SHP77 (cell line): ENCODE measurements at regions not wholly inside any gene's neighbourhood (a gene's known extent, or its start where the extent isn't known, plus 50 kb on each side); places are given as distances from the start of the nearest gene placed in this dataset.
"Not testable (repeated sequence)": the region's sequence is repeated elsewhere in the genome, so short reads cannot be mapped to it uniquely, and the experiment has no call there.

Experiments used
- DNase-seq, 2 experiments: peaks; one replicate each; lab custom pipeline; 2025; lab: John Stamatoyannopoulos, UW

DNA sequence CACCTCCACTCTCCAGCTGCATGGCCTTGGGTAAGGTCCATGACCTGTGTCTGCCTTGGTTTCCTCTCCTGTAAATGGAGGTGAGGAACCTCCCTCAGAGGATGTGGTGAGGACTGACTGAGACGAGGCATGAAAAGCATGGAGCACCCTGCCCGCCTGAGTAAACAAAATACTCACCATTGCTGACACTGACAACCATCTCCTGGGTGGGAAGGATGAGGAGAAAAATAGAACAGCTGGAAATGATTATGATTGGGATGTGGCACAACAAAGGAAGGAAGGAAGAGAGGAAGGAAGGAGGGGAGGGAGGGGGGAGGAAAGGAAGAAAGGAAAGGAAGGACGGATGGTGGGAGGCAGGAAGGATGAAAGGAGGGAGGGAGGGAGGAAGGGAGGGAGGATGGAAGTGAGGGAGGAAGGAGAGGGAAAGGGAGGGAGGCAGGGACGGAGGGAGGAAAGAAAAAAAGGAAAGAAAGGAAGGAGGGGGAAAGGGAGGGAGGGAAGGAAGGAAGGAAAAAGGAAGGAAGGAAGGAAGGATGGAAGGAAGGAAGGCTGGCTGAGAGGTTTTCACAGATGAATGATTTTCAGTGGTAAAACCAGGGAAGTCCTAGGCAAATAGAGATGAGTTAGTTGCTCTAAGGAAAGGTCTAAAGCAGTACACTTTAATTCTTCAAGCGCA, 276.5 kb upstream of the XYLT1 start:
- DNase-seq: no peak

DNA sequence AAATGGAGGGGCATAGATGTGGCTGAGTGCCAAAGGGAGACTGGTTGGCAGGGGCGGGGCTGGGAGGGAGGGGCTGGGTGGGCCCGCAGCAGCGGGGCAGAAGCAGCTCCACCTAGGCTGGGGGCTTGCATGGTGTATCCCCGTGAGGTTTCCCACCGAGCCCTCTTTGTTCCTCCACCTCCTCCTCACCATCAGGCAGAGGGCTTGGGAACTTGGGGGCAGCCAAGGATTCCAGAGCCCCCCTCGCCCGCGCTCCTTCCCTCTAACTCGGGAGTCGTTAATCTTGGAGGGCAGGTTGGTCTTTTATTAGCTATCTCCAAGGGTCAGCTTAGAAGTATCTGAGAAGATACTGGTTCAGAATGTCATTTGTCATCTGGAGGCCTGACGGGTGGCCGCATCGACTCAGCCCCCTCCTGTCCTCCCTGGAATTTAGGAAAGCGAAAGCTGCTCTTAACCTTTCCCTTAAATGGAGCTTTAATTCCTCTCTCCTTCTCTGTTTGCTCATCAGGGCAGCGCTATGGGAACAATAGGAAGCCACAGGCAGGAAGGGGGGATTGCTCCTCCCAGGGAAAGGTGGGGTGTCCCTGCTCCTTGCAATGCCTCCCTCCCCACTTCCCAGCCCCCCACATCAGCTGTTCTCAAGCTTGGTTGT, 274.3 kb upstream of the XYLT1 start:
- no peak for DNase-seq

DNA sequence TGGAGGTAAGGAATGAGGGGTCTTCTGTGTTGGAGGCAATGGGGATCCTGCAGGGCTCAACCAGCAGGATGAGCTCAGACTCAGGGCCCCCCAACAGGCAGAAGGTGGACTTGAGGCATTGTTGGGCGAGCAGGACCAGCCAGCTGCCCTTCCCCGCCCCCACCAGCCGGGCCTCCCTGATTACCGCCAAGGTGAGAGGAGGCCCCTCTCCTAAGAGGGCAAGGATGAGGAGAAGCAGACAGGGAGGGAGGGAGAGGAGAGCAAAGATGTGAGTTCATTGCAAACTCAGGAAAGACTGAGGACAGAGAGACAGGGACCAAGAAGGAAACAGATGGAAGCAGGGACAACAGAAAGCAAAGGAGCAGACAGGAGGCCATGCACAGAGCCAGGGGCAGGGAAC, 272.8 kb upstream of the XYLT1 start:
- DNase-seq: no peak

DNA sequence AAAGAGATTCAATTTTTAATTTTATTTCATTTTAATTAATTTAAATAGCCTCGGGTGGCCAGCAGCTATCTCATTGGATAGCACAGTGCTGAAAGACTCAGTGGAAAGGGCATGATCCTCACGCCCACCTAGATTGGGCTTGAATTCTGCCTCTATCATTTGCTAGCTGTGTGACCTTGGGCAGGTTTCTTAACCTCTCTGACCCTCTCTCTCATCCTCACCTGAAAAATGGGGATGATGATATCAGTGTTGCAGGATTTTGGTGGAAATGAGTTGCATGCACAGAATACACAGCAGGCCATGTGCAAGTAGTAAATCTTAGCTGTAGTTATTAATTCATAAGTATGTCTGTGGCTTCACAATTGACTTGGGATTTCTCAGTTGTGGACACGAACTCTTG, 272.4 kb upstream of the XYLT1 start:
- no peak for DNase-seq

DNA sequence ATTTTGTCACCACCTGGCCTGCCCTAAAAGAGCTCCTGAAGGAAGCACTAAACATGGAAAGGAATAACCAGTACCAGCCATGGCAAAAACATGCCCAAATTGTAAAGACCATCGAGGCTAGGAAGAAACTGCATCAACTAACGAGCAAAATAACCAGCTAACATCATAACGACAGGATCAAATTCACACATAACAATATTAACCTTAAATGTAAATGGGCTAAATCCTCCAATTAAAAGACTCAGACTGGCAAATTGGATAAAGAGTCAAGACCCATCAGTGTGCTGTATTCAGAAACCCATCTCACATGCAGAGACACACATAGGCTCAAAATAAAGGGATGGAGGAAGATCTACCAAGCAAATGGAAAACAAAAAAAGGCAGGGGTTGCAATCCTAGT, 264.3 kb upstream of the XYLT1 start:
- DNase-seq: not testable (repeated sequence)

DNA sequence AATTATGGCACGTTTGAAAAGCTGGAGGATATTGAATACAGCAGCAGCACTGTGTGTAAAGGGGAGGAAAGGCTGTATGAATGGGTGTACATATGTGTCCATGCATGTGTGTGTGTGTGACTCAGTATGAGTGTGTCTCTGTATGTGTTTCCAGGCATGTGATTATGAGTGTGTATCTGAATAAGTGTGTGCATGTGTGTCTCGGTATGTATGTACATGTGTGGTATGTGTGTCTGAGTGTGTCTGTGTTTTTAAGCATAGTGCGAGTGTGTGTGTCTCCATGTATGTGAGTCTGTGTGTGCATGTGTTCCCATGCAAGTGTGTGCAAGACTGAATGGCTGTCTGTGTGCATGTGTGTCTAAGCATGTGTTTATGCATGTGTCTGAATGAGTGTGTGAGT, 259.1 kb upstream of the XYLT1 start:
- no peak for DNase-seq

DNA sequence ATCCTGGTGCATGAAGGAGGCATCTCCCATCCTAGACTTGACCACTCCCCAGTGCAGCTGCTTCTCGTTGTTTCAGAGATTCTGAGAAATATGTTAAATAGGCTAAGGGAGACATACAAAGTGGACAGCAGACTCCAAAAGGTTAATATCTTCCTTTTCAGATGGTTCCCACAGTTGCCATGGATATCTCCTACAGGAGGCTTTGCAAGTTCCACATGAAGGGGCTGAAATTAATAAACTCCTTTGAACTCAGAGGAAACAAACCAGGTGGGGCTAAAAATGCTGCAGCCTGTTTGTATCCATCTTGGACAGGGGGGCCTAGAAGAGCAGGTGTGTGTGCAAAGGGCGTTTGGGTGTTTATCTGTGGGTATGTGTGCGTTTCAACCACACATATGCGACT, 257.4 kb upstream of the XYLT1 start:
- DNase-seq: no peak

DNA sequence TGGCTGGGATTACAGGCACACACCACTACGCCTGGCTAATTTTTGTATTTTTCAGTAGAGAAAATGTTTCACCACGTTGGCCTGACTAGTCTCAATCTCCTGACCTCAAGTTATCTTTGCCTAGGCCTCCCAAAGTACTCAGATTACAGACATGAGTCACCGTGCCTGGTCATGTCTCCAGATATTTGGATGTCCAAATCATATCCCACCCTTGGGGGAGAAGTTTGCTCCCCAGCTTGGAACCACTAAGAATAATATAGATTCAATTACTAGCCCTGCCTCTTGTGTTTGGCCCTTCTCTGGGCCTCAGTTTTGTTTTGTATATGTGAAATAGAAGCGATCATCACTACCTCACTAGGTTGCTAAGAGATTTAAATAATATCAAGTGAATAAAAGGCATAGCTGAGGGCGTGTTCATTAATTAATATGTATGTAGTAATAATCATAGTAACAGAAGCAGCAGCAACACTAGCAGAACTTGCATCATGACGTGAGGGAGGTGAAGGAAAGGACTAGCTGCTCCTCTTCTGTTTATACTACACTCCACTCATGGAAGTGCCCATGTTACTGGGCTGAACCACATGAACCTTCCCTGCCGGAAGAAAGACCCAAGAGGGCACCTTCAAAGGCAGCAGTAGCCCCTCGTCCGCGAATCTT, 253.6 kb upstream of the XYLT1 start:
- no peak for DNase-seq

DNA sequence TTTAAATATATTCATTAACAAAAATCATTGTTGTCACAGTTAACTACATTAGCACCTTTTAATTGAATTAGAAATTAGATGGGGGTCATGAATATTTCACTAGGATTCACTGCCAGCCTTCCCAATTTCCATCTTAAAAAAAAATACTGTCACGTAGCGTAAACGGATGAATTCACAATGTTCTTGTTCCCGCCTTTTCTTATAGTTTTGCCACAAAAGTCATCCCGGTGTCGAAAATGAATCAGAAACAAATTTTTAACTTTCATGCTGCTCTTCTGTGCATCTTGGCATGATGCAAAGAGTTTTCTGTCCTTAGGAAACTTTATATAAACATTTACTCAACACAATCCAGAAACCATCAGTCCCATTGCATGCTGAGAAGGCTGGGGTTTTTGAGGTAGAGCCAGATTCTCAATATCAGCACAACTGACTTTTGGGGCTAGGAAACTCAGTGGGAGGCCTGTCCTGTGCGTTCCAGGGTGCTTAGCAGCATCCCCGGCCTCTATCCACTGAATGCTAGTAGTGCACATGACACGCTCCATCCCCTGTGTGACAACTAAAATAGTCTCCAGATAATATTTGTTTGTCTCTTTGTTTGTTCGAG, 252.9 kb upstream of the XYLT1 start:
- no peak for DNase-seq

DNA sequence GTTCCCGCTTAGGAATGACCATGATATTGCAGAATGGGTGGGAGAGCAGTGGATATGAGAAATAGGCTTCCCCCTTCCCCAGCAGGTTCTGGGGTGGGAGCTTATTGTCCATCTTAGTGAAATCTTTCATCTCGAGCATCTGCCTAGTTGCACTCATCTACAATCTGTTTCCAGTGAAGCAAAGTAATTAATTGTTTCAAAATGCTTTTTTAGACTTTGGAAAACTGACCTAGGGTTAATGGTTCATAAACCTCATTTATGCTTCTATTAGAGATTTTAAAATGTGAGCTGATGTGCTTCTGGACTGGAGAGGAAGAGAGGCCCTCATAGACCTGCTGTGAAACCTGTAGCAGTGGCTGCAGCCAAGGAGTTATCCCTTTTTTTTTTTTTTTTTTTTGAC, 247.7 kb upstream of the XYLT1 start:
- no peak for DNase-seq

DNA sequence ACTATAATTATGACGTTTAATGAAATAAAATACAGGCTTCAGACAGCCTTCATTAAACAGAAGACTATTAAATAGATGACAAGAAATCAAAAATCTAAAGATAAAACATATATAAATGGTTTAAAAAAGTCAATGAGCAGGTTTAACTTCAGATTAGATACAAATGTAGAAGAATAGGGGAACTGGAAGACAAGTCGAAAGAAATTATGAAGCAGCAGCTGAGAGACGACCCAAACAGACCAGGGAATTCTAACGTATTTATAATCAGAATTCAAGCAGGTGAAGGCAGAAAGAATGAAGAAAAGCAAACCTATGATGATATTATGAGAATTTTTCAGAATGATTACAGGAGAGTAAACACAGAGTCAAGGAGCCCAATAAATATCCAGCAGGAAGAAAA, 235.1 kb upstream of the XYLT1 start:
- no peak for DNase-seq

DNA sequence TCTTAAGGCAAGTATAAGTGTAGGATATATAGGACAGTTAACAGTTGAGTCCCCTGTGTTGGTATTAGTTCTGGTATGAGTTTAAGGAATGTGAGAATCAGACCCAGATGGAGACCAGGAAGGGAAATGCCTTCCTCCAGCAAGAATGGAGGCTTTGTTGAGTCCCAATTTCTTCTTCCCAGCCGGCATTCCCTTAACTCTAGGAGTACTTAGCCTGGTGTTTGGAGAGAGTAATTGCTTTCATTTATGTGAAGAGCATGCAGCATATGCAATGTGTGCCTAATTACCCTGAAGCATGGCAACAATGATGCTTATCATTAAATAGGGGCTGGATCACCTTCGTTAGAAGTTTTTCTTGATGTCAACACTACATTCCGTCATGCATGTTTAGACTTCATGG, 225.9 kb upstream of the XYLT1 start:
- no peak for DNase-seq

DNA sequence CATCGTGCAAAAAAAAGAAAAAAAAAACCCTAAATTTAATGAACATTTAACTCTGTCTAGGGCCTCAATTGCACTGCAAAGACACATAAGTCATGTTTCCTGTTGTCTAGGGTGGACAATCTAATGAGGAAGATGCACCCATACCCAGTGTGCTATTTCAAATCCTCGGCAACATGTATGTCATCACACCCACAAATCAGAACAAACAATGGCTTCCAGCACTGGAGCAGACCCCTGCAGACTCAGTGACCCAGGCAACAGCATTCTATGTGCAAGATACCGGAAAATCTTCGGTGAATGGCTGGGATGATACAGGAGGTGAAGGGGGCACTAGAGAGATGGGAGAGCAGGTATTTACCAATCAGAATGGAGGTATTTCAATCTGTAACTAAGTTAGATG, 221.7 kb upstream of the XYLT1 start:
- no peak for DNase-seq

DNA sequence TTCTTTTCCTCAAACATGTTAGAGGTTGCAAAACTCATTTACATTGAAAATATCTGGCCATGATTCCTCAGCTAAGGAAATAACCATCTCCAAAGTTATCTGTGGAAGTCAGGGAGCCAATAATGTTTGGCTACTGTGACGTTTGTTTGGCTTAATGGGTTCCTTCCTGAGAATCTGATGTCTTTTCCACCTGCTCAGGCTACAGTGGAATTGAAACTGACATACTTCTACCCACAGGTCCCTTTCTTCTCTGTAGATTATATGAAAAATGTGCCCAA, 221.1 kb upstream of the XYLT1 start:
- DNase-seq: no peak

DNA sequence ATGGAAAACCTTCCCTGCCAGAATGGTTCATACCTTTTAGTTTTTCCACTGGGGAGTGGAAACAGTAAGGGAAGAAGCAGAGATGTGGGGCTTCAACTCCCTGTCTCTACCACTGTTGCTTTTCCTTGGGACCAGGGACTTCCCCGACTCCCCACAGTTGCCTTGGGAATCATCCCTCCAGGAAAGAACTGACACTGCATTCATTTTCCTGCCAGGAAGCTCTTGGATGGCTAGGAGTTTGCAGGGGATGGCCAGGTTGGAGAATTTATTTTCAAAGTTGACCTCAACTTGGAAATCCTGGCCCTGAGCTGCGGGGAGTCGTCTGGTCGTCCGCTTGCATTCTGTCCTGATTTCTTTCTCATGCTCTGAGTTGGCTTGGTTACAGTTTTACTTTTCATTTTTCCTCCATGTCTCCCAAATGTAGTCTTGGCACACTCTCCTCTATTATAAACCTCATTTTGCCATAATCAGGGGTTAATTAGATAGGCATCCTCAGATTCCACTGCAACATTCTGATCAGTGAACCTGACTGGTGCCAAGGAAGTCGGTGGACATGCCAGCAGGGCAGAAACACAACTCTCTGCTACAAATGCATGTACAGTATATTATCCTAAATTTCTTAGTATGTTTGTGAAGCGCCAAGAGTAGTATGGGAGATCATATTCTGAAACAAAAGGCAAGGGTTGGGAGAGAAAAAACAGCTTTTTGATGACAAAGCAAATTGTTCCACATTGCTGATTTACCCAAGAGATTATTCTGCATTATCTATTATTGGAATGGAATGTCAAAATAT, 220.5 kb upstream of the XYLT1 start:
- no peak for DNase-seq

DNA sequence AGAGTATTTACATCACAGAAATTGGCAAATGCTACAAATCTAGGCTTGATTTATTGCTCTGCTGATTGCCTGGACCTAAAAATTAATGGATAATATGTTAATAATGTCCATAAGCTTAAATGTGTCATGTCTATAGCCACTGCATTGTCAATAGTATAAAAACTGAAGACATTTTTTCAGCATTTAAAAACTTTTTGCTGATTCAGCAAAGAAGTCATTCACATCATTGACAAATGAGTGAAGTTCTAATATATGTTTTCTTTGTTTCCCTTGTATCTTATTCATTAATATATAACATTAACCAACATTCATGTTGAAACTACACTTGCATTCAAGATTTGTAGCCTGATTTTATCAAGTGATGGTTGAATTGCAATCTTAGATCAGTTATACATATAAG, 214.7 kb upstream of the XYLT1 start:
- DNase-seq: no peak

DNA sequence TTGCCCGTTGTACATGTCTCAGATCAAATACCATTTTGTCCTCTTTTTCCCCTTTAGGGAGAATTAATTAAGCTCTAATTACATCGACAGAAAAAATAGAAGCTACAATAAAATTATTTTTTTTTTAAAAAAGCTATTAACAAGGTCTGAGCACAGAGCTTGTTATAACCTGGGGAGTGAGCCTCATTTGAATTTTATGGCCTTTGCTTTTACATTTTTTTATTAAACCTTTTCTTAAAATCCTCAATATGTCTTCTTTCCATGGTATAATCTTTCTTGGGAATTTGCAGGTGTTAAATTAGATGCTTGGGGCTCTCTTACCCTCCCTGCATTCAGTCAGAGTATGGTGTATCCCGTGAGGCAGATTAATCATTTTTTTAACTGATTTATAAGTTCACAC, 212.5 kb upstream of the XYLT1 start:
- DNase-seq: no peak

DNA sequence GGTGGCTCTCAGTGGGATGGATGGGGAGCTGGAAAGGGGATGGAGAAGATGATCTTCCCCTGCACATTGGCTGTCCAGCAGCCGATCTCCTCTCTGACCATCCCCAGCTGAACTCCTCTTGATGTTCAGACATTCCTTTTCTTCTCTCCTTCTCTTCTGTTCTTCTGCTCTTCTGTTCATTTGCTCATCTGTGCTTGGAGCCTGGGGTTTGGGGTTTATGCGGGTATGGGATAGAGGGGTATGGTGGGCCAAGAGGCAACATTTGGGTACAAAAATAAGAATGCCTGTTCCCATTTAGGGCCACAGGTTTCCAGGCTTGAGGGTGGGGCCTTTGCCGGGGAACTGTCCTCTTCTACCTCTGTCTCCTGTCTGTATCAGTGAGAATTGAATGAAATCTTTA, 205.4 kb upstream of the XYLT1 start:
- no peak for DNase-seq

DNA sequence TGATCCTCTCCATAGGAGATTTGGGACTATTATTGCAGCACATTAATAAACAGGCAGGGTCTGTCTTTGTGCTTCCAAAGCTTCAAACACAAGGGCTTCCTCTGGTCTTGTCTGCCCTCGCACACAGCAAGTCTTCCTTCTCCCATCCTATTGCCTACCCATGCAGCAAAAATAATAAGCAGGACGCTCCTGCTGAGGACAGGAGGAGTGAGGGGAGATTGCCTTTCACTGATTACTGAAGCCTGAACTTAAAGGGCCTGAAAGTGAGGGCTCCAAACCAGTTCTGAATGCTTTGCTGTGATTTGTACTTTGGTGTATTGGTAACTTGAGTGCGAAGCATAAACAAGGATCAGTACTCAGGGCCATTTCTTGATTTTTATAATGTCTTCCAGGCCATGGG, 197.6 kb upstream of the XYLT1 start:
- no peak for DNase-seq

DNA sequence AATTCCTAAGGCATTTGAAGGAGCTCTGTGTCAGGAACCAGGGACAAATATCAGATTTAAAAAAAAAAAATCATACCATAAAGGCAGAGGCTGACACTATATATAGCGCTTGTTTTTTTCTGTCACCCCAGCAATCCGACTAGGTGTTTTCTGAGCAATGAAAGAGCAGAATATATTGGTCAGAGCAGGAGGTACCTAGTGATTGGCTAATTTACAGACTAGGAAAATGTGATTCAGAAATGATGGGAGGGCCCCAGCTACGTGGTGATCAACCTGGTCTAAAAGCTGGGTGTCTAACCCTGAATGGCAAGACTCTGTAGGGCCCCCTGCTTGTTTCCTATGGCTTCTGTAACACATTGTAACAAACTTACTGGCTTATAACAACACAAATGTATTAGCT, 195.5 kb upstream of the XYLT1 start:
- DNase-seq: no peak

DNA sequence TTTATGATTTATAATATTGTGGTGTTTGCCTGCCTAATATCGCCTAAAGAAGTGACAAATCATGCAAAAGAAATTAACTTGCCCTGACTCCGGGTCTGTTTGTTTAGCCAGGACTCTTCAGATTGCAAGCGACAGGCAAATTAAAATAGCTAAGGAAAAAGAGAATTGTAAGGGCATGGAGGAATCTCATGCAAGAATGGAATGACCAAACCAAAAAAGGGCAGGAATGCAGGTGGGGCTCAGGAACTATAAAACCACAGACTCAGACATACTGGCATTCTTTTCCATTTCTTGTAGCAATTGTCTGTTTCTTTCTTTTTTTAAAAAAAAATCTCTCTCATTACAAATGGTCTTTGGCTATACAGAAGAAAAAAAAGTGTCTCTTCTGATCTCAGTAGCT, 188.1 kb upstream of the XYLT1 start:
- no peak for DNase-seq

DNA sequence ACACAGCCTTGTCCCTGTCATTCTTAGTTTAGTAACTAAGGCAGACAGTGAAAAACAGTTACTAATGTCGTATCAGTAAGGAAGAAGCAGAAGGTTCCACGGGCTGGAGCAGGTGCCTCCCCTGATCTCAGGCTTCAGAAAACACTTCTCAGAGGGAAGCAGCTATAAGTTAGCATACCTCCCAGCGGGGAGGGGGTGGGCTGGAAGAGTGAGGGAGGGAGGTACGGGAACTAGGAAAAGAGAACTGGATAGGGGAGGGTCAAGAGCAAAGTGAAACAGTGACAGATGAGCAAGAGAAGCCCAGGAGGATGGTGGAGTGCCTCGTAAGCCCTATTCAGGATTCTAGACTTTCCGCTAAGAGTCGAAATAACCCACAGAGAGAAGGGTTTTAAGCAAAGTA, 186.3 kb upstream of the XYLT1 start:
- DNase-seq: no peak

DNA sequence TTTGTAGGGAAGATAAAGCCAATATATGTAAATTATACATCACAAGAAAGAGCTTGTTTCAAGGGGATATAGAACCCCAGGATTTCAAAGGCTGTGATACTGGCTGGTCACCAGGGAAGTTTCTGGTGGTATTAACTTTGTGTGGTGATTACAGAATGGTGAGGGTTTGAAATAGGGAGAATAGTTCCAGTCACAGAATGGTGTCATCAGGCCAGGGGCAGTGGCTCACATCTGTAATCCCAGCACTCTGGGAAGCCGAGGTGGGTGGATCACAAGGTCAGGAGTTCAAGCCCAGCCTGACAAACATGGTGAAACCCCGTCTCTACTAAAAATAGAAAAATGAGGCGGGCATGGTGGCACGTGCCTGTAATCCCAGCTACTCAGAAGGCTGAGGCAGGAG, 183.8 kb upstream of the XYLT1 start:
- no peak for DNase-seq
